ENCODE measurements at regions not wholly inside any gene's neighbourhood (a gene's known extent, or its start where the extent isn't known, plus 50 kb on each side); places are given as distances from the start of the nearest gene placed in this dataset.
A peak's percentile ranks its signal among the peaks of the same experiment; 100 is the strongest.
"Not testable (repeated sequence)": the region's sequence is repeated elsewhere in the genome, so short reads cannot be mapped to it uniquely, and the experiment has no call there.

DNA sequence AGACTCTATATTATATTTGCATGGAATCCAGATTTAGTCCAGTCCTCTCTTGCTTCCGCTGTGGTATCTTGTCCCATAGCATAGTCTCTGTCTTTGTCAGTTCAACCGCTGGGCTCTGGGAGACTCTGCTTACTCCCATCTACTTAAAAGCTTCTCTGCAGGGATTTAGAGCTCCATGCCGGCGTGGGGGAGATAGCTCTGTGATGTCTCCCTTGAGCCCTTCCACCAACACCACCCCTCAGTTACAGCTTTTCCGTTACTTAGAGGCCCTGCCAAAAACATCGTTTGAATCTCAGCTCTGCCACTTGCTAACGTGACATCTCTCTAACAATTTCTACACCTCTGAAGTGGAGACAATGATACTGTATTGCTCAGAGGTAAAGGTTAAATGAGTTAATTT lies 306.1 kb upstream of the ZNF608 start:
- DNase-seq, result no peak

DNA sequence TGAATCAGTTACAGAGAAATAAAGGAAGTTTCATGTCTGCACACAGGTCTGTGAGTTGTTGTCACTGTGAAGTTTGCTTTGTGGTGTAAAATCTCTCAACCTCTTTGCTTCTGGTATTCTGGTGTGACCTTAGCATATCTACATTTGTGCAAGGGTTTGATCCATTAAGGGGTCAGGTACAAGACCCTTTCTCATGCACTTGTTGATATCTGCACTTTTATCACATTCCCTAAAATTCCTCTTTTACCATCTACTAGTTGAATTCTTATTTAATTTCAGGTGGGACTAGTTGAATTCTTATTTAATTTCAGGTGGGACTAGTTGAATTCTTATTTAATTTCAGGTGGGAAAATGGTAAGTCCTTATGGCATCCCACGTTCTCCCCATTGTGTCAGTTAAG lies 306.7 kb upstream of the ZNF608 start:
- no peak for DNase-seq

- DNase-seq, result no peak
These were observed 307.7 kb upstream of the ZNF608 start for GRCh38 chr5:125054146-125054545.

GRCh38 chr5:125056671-125057485 lies 310.4 kb upstream of the ZNF608 start:
- no peak for DNase-seq

GRCh38 chr5:125057912-125058826 lies 311.7 kb upstream of the ZNF608 start:
- DNase-seq, result no peak

- no peak for DNase-seq
These were observed 313.0 kb upstream of the ZNF608 start for GRCh38 chr5:125059255-125060002.

DNA sequence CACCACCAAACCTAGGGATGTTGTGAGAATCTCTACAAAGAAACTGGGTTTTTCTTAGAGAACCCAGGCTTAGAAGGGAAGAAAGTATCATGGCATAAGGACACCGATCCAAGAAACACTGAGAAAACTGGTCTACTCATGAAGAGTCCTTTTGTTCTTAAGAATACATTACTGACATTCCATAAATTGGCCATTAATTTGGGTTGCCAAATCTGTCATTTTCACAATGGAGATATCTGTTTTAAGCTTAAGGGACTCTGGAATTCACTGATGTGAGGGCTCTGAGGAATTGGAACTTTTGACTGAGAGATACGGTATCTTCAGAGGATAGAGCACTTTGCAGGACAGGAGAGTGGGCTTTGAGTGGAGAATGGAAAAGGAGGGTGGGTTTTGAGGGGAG lies 315.3 kb upstream of the ZNF608 start:
- DNase-seq, result no peak

GRCh38 chr5:125064621-125065438 lies 318.4 kb upstream of the ZNF608 start:
- DNase-seq, result no peak

DNA sequence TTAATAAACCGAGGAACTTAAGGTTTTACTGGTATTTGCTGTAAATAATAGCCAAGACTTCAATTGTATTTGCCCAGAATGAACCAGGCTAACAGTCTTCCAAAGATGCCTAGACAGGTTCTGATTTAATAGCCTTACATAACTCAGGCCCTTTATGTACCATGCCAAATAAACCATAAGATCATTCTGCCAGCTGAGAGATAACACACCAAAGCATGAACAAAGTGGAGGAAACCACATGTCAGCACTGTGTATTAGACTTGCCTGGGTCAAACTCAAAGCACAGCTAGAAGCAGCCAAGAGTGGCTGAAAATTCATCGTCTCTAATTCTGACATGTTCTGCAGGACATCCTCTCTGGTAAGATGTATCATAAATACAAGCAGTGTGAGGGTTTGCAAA lies 319.3 kb upstream of the ZNF608 start:
- DNase-seq, result no peak

DNA sequence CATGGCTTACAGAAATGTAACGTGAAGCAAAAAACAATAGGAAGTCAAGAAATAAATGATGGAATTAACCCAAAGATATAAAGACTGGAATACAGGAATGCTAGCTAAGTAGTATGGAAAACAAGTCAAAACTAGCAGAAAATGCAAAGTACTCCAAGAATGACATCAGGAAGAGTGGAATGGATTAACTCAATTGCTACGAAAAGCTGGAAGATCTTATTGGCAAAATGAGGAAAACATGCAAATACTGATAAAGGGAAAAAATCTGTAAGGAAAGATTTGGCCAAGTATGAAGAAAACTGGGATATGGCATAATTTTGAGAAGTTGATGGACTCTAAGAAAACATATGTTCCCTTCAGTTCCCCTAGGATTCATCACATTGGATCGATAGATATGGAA lies 324.5 kb upstream of the ZNF608 start:
- no peak for DNase-seq

DNA sequence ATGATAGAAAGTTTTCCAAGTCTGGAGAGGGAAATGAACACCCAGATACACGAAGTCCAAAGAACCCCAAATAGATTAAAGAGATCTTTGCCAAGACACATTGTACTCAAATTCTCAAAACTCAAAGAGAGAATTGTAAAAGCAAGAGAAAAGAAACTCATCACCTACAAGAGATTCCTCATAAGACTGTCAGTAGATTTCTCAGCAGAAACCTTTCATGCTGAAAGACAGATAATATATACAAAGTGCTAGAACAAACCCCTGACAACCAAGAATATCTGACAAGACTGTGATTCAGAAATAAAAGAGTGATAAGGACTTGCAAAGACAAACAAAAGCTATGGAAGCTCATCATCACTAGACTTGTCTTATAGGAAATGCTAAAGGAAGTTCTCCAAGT lies 326.7 kb upstream of the ZNF608 start:
- no peak for DNase-seq

GRCh38 chr5:125075567-125075966 lies 329.1 kb upstream of the ZNF608 start:
- no peak for DNase-seq

DNA sequence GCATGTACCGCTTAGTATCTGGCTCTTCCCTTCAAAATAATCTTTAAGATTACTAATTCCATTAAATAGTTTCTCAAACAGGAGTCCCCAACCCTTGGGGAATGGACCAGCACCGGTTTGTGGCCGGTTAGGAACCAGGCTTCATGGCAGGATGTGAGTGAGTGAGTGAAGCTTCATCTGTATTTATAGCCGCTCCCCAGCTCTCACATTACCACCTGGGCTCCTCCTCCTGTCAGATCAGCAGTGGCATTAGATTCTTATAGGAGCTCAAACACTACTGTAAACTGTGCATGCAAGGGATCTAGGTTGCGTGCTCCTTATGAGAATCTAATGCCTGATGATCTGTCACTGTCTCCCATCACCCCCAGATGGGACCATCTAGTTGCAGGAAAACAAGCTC lies 332.6 kb upstream of the ZNF608 start:
- not testable (repeated sequence) for DNase-seq

GRCh38 chr5:125081101-125081500 lies 334.7 kb upstream of the ZNF608 start:
- DNase-seq, result no peak

- no peak for DNase-seq
These were observed 337.5 kb upstream of the ZNF608 start for GRCh38 chr5:125083981-125084380.

DNA sequence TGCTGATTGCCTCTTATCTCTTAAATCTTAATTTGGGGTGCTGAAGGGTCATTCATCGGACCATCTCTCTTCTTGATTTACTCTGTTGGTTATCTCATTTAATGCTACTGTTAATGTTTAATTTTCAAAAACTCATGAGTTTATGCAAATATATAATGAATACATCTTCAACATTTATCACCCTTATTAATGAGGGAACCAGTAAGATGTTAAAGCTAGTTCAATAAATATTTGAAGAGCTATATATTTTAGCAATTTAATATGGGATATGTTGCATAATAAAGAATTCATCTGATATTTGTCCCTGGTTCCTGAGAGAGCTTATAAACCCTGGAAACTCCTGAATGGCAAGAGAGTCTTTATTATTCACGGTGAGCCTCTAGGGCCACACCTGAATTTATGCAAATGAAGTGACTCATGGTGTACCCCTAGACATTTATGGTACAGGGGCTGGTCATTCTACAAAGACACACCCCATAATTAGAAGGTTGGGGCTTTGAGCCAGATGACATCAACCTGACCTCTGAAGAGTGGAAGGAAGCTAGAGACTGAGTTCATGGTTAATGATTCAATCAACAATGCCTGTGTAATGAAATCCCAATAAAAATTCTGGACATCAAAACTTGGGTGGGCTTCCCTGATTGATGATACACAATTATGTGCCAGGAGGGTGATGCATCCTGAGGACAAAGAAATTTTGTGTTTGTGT lies 339.5 kb upstream of the ZNF608 start:
- no peak for DNase-seq

DNA sequence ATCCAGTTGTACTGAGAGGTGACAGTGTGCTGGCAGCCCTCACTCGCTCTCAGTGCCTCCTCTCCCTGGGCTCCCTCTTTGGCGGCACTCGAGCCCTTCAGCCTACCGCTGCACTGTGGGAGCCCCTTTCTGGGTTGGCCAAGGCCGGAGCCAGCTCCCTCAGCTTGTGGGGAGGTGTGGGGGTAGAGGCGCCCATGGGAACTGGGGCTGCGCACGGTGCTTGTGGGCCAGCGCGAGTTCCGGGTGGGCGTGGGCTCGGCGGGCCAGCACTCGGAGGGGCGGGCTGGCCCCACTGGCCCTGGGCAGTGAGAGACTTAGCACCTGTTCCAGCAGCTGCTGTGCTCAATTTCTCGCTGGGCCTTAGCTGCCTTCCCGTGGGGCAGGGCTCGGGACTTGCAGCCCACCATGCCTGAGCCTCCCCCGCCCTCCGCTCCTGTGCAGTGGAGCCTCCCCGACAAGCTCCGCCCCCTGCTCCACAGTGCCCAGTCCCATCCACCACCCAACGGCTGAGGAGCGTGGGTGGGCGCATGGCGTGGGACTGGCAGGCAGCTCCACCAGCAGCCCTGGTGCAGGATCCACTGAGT lies 342.2 kb upstream of the ZNF608 start:
- peak; percentile 1 for DNase-seq

GRCh38 chr5:125092138-125092537 lies 345.7 kb upstream of the ZNF608 start:
- DNase-seq, result not testable (repeated sequence)

DNA sequence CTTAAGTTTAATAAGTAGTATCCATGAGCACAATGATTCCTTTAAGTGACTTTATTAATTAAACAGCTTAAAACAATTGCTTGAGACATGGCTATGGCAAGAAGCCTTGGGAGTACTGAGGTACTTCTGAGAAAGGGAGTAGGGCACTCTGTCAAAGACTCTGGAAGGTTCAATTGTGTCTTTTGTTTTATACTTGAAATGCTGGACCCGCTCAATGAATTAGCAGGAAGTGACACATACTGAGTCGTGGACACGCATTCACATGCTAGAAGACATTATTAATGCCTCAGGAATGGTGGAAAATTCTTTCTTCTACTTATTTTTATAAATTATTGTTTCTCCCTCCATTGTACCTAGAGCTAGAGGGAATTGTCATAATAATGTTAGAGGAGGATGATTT lies 347.3 kb upstream of the ZNF608 start:
- no peak for DNase-seq

DNA sequence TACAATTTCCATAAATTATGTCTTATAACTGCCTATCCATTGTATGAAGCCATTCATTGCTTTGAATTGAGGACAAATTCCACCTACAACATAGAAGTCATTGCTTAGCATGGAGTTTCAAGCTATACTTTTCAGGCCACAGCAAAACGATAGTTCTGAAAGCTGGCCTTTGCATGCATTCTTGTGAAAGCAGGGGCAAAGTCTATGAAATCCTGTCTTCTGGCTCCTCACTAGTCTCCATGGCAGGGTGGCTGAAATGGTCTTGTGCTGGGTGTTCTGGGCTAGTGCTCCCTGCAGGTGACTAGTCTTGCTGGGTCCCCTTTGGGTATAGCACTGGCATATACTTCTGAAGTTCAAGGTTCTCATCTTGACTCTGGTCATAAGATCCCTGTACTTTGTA lies 353.9 kb upstream of the ZNF608 start:
- no peak for DNase-seq

DNA sequence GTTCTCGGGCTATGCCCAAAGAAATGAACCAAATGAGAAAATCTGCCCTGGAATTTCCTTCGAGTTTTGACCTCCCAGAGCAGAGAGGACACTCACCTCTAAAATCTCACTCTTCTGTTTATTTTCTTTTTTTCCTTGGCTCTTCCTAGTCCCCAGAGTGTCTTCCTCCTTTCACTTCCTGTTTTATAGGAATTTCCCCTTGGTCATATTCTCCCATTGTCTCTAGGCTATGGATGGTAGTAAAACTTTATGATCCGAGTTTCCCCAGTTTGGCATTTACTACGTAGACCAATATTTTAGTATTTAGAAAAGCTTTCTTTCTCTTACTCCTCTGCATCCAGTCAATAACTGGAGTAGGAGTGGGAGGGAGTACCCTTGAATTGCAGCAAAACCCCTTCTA lies 354.5 kb upstream of the ZNF608 start:
- no peak for DNase-seq
